ENCODE measurements at regions not wholly inside any gene's neighbourhood (a gene's known extent, or its start where the extent isn't known, plus 50 kb on each side); places are given as distances from the start of the nearest gene placed in this dataset.

DNA sequence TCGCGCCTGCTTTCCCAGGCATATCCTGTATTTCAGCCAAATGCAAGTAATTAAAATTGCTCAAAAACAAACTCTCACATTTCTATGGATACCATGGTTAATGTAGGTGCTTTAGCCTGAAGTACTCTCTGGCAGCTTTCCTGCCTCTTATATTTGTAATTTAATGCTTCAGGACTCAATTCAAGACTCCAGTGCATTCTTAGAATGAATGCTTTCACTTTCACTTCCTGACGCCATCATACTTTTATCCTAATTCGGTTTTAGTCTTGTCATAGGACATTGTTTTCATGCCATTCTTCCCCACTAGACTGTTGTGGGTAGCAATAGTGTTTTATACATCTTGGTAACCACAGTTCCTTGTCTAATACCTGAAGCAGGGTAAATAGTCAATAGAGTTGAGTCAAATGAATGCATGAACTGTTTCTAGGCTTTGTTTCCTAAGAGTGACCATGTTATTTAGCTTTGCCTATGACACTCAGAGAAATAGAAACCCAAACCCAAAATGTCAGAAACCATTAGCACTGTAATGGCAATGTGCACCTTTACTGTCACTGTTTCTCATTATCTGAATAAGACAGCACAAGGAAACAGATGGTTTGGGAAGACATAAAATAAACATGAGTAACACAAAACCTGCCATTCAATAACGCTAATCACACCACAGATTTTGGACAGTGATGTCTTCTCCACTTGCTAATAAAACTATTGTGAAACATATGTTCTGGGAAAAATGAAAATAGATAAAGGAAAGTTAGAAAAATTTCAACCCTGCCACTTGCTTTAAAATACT lies 705.5 kb downstream of the CDH11 start:
- H3K36me3 ChIP-seq (ENCODE audit: control insufficient read depth, insufficient read depth, low read length): no peaks in the 10 kb centered on the region
- Mint-ChIP-seq H3K4me3 (no peak overlapping the region), H3K36me3 (peaks cover 10% of the 10 kb centered on the region), H3K27me3 (ENCODE audit: low read depth in 2 of 2) (no peaks in the 10 kb centered on the region), H3K27ac (no peak overlapping the region), H3K4me1 (no peaks in the 10 kb centered on the region), H3K9me3 (peaks cover 14 to 25% of the 10 kb centered on the region in 2 donors)
- intact Hi-C loops (cut with micrococcal nuclease): no loop called here
- no peak for ATAC-seq
- H3K27ac ChIP-seq (ENCODE audit: low read length): no peak overlapping the region
- TF ChIP-seq, protein P1, sequence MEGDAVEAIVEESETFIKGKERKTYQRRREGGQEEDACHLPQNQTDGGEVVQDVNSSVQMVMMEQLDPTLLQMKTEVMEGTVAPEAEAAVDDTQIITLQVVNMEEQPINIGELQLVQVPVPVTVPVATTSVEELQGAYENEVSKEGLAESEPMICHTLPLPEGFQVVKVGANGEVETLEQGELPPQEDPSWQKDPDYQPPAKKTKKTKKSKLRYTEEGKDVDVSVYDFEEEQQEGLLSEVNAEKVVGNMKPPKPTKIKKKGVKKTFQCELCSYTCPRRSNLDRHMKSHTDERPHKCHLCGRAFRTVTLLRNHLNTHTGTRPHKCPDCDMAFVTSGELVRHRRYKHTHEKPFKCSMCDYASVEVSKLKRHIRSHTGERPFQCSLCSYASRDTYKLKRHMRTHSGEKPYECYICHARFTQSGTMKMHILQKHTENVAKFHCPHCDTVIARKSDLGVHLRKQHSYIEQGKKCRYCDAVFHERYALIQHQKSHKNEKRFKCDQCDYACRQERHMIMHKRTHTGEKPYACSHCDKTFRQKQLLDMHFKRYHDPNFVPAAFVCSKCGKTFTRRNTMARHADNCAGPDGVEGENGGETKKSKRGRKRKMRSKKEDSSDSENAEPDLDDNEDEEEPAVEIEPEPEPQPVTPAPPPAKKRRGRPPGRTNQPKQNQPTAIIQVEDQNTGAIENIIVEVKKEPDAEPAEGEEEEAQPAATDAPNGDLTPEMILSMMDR (IDR thresholded peaks at IDR 0.05): no peak
- H3K4me1 ChIP-seq (ENCODE audit: control insufficient read depth, insufficient read depth, low read length): no peaks in the 10 kb centered on the region
- no peaks in the 10 kb centered on the region for H3K9me3 ChIP-seq (ENCODE audit: control insufficient read depth, insufficient read depth, low read length)
- H3K4me3 ChIP-seq (ENCODE audit: low read length): no peak overlapping the region
- WGBS (ENCODE audit: insufficient coverage): 76% methylated on average over 3 of the region's 5 CpGs
- no peaks in the 10 kb centered on the region for H3K27me3 ChIP-seq (ENCODE audit: control insufficient read depth, insufficient read depth, low read length)
- DNase-seq: no peak

DNA sequence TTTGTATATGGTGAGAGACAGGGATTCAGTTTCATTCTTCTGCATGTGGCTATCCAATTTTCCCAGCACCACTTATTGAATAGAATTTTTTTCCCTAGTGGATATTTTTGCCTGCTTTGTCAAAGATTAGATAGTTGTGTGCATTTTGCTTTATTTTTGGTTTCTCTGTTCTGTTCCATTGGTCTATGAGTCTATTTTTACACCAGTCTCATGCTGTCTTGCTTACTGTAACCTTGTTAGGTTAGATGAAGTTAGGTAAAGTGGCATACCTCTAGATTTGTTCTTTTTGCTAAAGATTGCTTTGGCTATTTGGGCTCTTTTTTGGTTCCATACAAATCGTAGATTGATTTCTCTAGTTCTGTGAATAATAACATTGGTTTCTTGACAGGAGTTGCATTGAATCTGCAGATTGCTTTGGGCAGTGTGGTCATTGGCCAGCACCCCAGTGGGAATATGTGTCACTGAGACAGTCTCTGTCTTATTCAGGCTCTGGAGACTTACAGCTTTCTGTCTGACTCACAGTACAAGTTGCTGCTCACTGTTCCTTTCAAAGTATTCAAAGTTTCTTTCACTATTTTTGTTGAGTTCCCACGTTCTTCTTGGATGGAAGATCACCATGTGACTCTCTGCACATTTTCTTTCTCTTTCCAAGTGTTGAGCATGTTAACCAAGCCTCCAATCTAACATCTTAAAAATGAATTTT lies 709.1 kb downstream of the CDH11 start:
- DNase-seq (no peak), ATAC-seq (no peak)
- Mint-ChIP-seq H3K27ac (no peak overlapping the region), H3K4me3 (no peak overlapping the region), H3K4me1 (no peaks in the 10 kb centered on the region), H3K9me3 (peaks cover 12 to 20% of the 10 kb centered on the region in 2 donors), H3K27me3 (ENCODE audit: low read depth in 2 of 2) (no peaks in the 10 kb centered on the region), H3K36me3 (peaks cover 10% of the 10 kb centered on the region)
- TF ChIP-seq, protein P1 (IDR thresholded peaks at IDR 0.05): no peak
- WGBS (ENCODE audit: insufficient coverage): 65% methylated on average over 2 of the region's 2 CpGs
- H3K4me3 ChIP-seq (ENCODE audit: low read length): no peak overlapping the region
- H3K36me3 ChIP-seq (ENCODE audit: control insufficient read depth, insufficient read depth, low read length): no peaks in the 10 kb centered on the region
- intact Hi-C loops (cut with micrococcal nuclease): no loop called here
- H3K27ac ChIP-seq (ENCODE audit: low read length): no peak overlapping the region
- H3K27me3 ChIP-seq (ENCODE audit: control insufficient read depth, insufficient read depth, low read length): no peaks in the 10 kb centered on the region
- H3K9me3 ChIP-seq (ENCODE audit: control insufficient read depth, insufficient read depth, low read length): no peaks in the 10 kb centered on the region
- H3K4me1 ChIP-seq (ENCODE audit: control insufficient read depth, insufficient read depth, low read length): no peaks in the 10 kb centered on the region

DNA sequence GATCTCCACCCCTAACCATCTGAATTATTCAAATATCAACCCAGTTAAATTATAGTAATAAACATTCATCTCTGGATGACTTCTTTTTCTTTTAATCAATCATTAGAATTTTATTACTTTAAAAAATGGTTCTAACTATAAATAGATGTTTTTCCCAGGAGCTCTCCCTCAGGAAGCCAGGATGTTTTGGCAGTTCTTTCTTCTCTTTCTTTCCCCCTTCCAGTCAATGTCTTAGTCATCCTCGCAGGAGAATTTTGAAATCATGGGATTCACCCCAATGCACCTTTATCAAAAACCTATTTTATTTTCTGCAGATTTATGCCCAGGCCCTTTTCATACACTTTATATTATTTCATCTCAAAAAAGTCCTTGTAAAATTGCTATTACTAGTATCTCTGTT lies 711.6 kb downstream of the CDH11 start:
- Mint-ChIP-seq H3K9me3 (peaks cover 7 to 21% of the 10 kb centered on the region in 2 donors), H3K27me3 (ENCODE audit: low read depth in 2 of 2) (no peaks in the 10 kb centered on the region), H3K36me3 (peaks cover 10% of the 10 kb centered on the region), H3K27ac (no peak overlapping the region), H3K4me3 (no peak overlapping the region), H3K4me1 (no peaks in the 10 kb centered on the region)
- Histone ChIP-seq H3K27ac (ENCODE audit: low read length) (no peak overlapping the region), H3K36me3 (ENCODE audit: control insufficient read depth, insufficient read depth, low read length) (no peaks in the 10 kb centered on the region), H3K27me3 (ENCODE audit: control insufficient read depth, insufficient read depth, low read length) (no peaks in the 10 kb centered on the region), H3K4me1 (ENCODE audit: control insufficient read depth, insufficient read depth, low read length) (no peaks in the 10 kb centered on the region), H3K9me3 (ENCODE audit: control insufficient read depth, insufficient read depth, low read length) (no peaks in the 10 kb centered on the region), H3K4me3 (ENCODE audit: low read length) (no peak overlapping the region)
- DNase-seq (no peak), ATAC-seq (no peak)
- 100% methylated on average over 1 of the region's 1 CpG for WGBS (ENCODE audit: insufficient coverage)
- intact Hi-C loops (cut with micrococcal nuclease): no loop called here
- TF ChIP-seq, protein P1 (IDR thresholded peaks at IDR 0.05): no peak

All from natural killer cell (primary cell).